Ishikawa (cell line): ENCODE measurements at regions not wholly inside any gene's neighbourhood (a gene's known extent, or its start where the extent isn't known, plus 50 kb on each side); places are given as distances from the start of the nearest gene placed in this dataset.

ENCODE experiments used
- CEBPB ChIP-seq: IDR thresholded peaks from 2 replicates; pipeline ENCODE4 v1.6.1; 2012
- CREB1 ChIP-seq: IDR thresholded peaks from 2 replicates; pipeline ENCODE4 v1.6.1; 2012; ENCODE audit warnings: low read depth
- EGR1 ChIP-seq: IDR thresholded peaks from 2 replicates; pipeline ENCODE4 v1.6.1; 2012
- EP300 ChIP-seq: IDR thresholded peaks from 2 replicates; pipeline ENCODE4 v1.6.1; 2012; ENCODE audit warnings: borderline replicate concordance
- FOXM1 ChIP-seq: IDR thresholded peaks from 2 replicates; pipeline ENCODE4 v1.6.1; 2012; ENCODE audit warnings: low read depth, borderline replicate concordance
- MAX ChIP-seq: IDR thresholded peaks from 2 replicates; pipeline ENCODE4 v1.6.1; 2012
- NFIC ChIP-seq: IDR thresholded peaks from 2 replicates; pipeline ENCODE4 v1.6.1; 2012
- REST ChIP-seq: IDR thresholded peaks from 2 replicates; pipeline ENCODE4 v1.6.1; 2012; ENCODE audit warnings: low read depth, mild to moderate bottlenecking
- TAF1 ChIP-seq: IDR thresholded peaks from 2 replicates; pipeline ENCODE4 v1.6.1; 2012; ENCODE audit warnings: low read depth, mild to moderate bottlenecking
- TCF12 ChIP-seq: IDR thresholded peaks from 2 replicates; pipeline ENCODE4 v1.6.1; 2012; ENCODE audit warnings: low read depth
- TEAD4 ChIP-seq: IDR thresholded peaks from 2 replicates; pipeline ENCODE4 v1.6.1; 2012
- YY1 ChIP-seq: IDR thresholded peaks from 2 replicates; pipeline ENCODE4 v1.6.1; 2012; ENCODE audit warnings: low read depth

DNA sequence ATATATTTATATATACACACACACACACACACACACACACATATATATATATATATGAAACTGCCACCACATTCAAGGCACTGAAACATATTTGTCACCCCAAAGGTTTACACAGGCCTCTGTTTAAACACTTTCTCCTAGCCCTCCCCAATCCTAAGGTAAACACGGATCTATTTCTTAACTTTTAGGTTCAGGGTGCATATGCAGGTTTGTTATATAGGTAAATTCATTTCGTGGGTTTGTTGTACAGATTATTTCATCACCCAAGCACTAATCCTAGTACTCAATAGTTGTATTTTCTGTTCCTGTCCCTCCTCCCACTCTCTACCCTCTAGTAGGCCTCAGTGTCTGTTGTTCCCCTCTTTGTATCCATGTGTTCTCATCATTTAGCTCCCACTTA, 305.0 kb downstream of the GPR37 start:
- TF ChIP-seq FOXM1: no peak
- TF ChIP-seq EGR1: no peak
- TF ChIP-seq CREB1: no peak
- no peak for TF ChIP-seq NFIC
- TF ChIP-seq EP300: no peak
- no peak for TF ChIP-seq MAX
- no peak for TF ChIP-seq CEBPB
- no peak for TF ChIP-seq TAF1
- no peak for TF ChIP-seq REST
- TF ChIP-seq YY1: no peak
- TF ChIP-seq TEAD4: no peak
- TF ChIP-seq TCF12: no peak
